Nephron progenitor cell (in vitro differentiated cells): ENCODE measurements at regions not wholly inside any gene's neighbourhood (a gene's known extent, or its start where the extent isn't known, plus 50 kb on each side); places are given as distances from the start of the nearest gene placed in this dataset.

ENCODE experiments used
- DNase-seq: peaks from one replicate; pipeline ENCODE4 v3.0.0; 2021
- H3K27ac Mint-ChIP-seq: 2 replicates; pipeline ENCODE4 v1.8.0; 2021; ENCODE audit warnings: mild to moderate bottlenecking, moderate library complexity, mixed read lengths
- H3K27me3 Mint-ChIP-seq: 2 replicates; pipeline ENCODE4 v1.8.0; 2021; ENCODE audit warnings: mild to moderate bottlenecking, low read depth, mixed read lengths; ENCODE audit not compliant: poor library complexity
- H3K36me3 Mint-ChIP-seq: 2 replicates; pipeline ENCODE4 v1.8.0; 2021; ENCODE audit warnings: low read depth, mixed read lengths
- H3K4me1 Mint-ChIP-seq: 2 replicates; pipeline ENCODE4 v1.8.0; 2021; ENCODE audit warnings: mixed read lengths
- H3K4me3 Mint-ChIP-seq: 2 replicates; pipeline ENCODE4 v1.8.0; 2021; ENCODE audit warnings: mild to moderate bottlenecking, moderate library complexity, mixed read lengths
- H3K9me3 Mint-ChIP-seq: 2 replicates; pipeline ENCODE4 v1.8.0; 2021; ENCODE audit warnings: mild to moderate bottlenecking, moderate library complexity, mixed read lengths
- CTCF ChIP-seq: fragments of 200-600 bp; sonication (generic); IDR thresholded peaks from 2 replicates; pipeline ENCODE4 v1.5.0; 2021; ENCODE audit warnings: antibody characterized with exemption

DNA sequence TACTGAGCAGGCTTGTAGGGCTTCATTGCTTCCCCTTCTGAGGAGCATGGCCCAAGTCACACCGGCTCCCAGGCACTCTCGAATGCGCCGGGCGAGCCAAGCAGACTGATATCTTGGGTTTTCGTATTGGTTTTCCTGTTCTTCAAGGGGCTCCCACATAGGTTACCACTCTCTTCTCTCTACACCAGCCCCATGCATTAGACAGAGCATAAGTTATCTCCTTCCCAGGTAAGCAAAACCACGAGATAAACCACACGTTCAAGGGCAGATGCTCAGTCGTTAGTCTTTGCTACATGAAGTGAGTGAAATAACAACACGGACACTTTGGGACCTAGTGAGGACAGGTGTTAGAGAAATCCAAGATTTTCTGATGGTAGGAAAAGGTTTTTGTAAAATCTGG, 211.2 kb downstream of the ABCC12 start:
- Mint-ChIP-seq H3K36me3 (no peaks in the 10 kb centered on the region), H3K4me3 (no peak overlapping the region), H3K9me3 (no peaks in the 10 kb centered on the region), H3K4me1 (peaks cover 15% of the 10 kb centered on the region), H3K27me3 (peaks cover 13% of the 10 kb centered on the region), H3K27ac (no peak overlapping the region)
- no peak for TF ChIP-seq CTCF
- DNase-seq, result no peak

DNA sequence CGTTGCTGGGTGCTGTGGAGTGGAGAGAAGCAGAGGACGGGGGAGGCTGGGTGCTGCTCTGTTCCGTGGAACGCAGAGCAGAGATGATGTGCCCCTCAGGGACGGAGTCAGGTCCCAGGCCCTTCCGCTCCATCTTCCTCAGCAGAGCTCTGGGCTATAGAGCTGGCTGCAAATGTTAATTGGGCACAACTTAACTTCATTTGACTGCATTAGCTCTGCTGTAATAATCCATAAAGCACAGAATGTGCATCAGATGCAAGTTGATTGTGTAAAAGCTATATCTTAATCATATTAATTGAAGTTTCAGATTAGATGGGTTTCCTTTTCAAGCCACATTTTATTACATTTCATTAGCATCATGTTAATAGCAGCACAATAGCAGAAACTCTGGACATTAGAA, 212.6 kb downstream of the ABCC12 start:
- no peak for TF ChIP-seq CTCF
- H3K27ac Mint-ChIP-seq, result no peak overlapping the region
- no peaks in the 10 kb centered on the region for H3K9me3 Mint-ChIP-seq
- H3K36me3 Mint-ChIP-seq, result no peaks in the 10 kb centered on the region
- no peak for DNase-seq
- peaks cover 13% of the 10 kb centered on the region for H3K27me3 Mint-ChIP-seq
- H3K4me1 Mint-ChIP-seq, result peaks cover 15% of the 10 kb centered on the region
- no peak overlapping the region for H3K4me3 Mint-ChIP-seq

- no peak overlapping the region for H3K4me3 Mint-ChIP-seq
- TF ChIP-seq CTCF, result no peak
- H3K4me1 Mint-ChIP-seq, result no peaks in the 10 kb centered on the region
- no peak overlapping the region for H3K27ac Mint-ChIP-seq
- peaks cover 13% of the 10 kb centered on the region for H3K27me3 Mint-ChIP-seq
- no peak for DNase-seq
- no peaks in the 10 kb centered on the region for H3K36me3 Mint-ChIP-seq
- H3K9me3 Mint-ChIP-seq, result peaks cover 12% of the 10 kb centered on the region
Measured at GRCh38 chr16:47940466-47940865, 215.3 kb downstream of the ABCC12 start.

DNA sequence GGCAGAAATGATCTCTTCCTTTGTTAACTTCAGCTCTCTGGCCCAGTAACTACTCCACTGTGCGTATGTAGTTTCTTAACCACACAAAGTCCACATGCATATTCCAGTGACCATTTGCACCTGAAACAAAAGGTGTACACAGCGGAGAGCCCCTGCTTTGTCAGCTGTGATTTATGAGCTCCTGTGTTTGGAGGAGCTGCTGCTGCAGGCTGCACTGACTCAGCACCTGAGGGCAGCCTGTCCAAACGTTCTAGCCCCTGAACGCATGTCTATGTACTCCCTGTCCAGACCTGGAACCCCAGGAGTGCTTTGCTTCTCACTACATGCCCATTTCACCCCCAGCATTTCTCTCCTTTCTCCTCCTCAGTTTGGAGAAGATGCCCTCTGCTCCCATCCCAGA, 216.1 kb downstream of the ABCC12 start:
- no peaks in the 10 kb centered on the region for H3K36me3 Mint-ChIP-seq
- H3K4me1 Mint-ChIP-seq, result no peaks in the 10 kb centered on the region
- H3K27ac Mint-ChIP-seq, result no peak overlapping the region
- no peak for TF ChIP-seq CTCF
- peaks cover 16% of the 10 kb centered on the region for H3K9me3 Mint-ChIP-seq
- no peak for DNase-seq
- peaks cover 13% of the 10 kb centered on the region for H3K27me3 Mint-ChIP-seq
- no peak overlapping the region for H3K4me3 Mint-ChIP-seq

DNA sequence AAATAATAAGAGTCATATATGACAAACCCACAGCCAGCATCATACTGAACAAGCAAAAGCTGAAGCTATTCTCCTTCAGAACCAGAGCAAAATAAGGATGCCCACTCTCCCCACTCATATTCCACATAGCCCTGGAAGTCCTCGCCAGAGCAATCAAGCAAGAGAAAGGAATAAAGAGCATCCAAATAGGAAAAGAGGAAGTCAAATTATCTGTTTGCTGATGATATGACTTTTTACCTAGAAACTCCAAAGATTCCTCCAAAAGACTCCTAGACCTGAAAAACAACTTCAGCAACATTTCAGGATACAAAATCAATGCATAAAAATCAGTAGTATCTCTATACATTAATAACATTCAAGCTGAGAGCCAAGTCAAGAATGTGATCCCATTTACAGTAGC, 217.5 kb downstream of the ABCC12 start:
- no peaks in the 10 kb centered on the region for H3K36me3 Mint-ChIP-seq
- DNase-seq, result no peak
- H3K4me1 Mint-ChIP-seq, result no peaks in the 10 kb centered on the region
- H3K4me3 Mint-ChIP-seq, result no peak overlapping the region
- no peak for TF ChIP-seq CTCF
- peaks cover 26% of the 10 kb centered on the region for H3K9me3 Mint-ChIP-seq
- H3K27me3 Mint-ChIP-seq, result peaks cover 13% of the 10 kb centered on the region
- H3K27ac Mint-ChIP-seq, result no peak overlapping the region

DNA sequence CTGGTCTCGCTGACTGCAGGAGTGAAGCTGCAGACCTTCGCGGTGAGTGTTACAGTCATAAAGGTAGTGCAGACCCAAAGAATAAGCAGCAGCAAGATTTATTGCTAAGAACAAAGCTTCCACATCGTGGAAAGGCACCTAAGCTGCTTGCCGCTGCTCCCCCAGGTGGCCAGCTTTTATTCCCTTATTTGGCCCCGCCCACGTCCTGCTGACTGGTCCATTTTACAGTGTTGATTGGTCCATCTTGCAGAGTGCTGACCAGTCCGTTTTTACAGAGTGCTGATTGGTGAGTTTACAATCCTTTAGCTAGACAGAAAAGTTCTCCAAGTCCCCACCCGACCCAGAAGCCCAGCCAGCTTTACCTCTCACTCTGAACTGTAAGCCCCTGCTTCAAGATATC, 227.8 kb downstream of the ABCC12 start:
- Mint-ChIP-seq H3K27ac (no peak overlapping the region), H3K36me3 (no peaks in the 10 kb centered on the region), H3K4me3 (no peak overlapping the region), H3K27me3 (peaks cover 12% of the 10 kb centered on the region), H3K4me1 (no peaks in the 10 kb centered on the region), H3K9me3 (peaks cover 3% of the 10 kb centered on the region)
- TF ChIP-seq CTCF, result no peak
- no peak for DNase-seq
